SH-SY5Y (cell line): ENCODE measurements at regions not wholly inside any gene's neighbourhood (a gene's known extent, or its start where the extent isn't known, plus 50 kb on each side); places are given as distances from the start of the nearest gene placed in this dataset.

ENCODE experiments used
- GATA2 ChIP-seq: IDR thresholded peaks from 2 replicates; pipeline ENCODE4 v1.6.1; 2011; ENCODE audit warnings: mild to moderate bottlenecking, low read depth, low read length
- GATA3 ChIP-seq: IDR thresholded peaks from 2 replicates; pipeline ENCODE4 v1.6.1; 2011; ENCODE audit warnings: low read depth, mild to moderate bottlenecking, low read length, moderate library complexity

DNA sequence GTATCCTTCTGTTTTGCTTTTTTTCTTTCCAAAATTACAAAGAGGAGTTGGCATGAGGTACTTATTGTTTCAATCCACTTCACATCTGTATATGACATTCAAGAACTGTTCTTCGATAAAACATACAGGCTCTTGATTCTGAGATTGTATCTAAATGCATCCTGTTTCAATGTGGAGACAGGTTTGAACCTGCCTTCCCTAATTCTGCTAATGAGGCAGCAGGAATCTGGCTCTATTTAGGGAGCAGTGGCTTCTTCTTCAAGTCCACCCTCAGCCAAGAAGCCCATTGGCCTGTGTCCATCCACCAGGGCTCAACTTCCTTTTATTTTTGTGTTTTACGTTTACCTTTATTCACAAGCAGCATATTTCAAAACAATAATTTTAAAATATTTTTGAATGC, 84.8 kb upstream of the PIK3C3 start:
- TF ChIP-seq GATA3 (no peak), GATA2 (no peak)
